Panc1 (cell line): ENCODE measurements at regions not wholly inside any gene's neighbourhood (a gene's known extent, or its start where the extent isn't known, plus 50 kb on each side); places are given as distances from the start of the nearest gene placed in this dataset.

ENCODE experiments used
- ATAC-seq: fragments of 200-7000 bp; cut with Tn5 transposase; 2 replicates; pipeline ENCODE4 v1.9.1; 2020; ENCODE audit warnings: mild to moderate bottlenecking, moderate library complexity
- BruUV-seq: library from RNA; stranded (reverse); fragments of 400-500 nt; replicated peaks from 2 replicates; lab custom pipeline; 2021; lab: Mats Ljungman, UMichigan
- CTCF ChIA-PET: fragments of 300-600 bp; sonication (Branson Sonifier 250); formaldehyde crosslinking; loops from one replicate; lab custom pipeline; 2022; ENCODE audit warnings: antibody characterized with exemption; lab: Charles Lee
- POLR2A ChIA-PET: fragments of 300-600 bp; sonication (Branson Sonifier 250); formaldehyde crosslinking; loops from one replicate; lab custom pipeline; 2022; ENCODE audit warnings: antibody characterized with exemption; lab: Charles Lee
- DNase-seq: peaks from one replicate; pipeline ENCODE4 v3.0.0-alpha.2; 2010; ENCODE audit warnings: low read depth, low spot score
- H3K27ac ChIP-seq: 2 replicates; pipeline ENCODE4 v1.5.1; 2011; ENCODE audit warnings: mild to moderate bottlenecking, low read length, inconsistent platforms
- H3K27me3 ChIP-seq: fragments of 200-500 bp; sonication (Bioruptor generic); 2 replicates; pipeline ENCODE4 v1.6.0; 2014; ENCODE audit warnings: low read length, inconsistent platforms; ENCODE audit not compliant: control insufficient read depth, insufficient read depth
- H3K36me3 ChIP-seq: fragments of 200-500 bp; sonication (Bioruptor generic); 2 replicates; pipeline ENCODE4 v1.5.1; 2014; ENCODE audit warnings: inconsistent platforms, mild to moderate bottlenecking, low read length, moderate library complexity; ENCODE audit not compliant: control insufficient read depth, insufficient read depth
- H3K4me1 ChIP-seq: 2 replicates; pipeline ENCODE4 v1.5.1; 2011; ENCODE audit warnings: inconsistent platforms, mild to moderate bottlenecking, low read length, moderate library complexity; ENCODE audit not compliant: control insufficient read depth, insufficient read depth
- H3K4me3 ChIP-seq, 2 experiments: 2 replicates each; pipeline ENCODE4 v1.5.1; 2011 to 2012; ENCODE audit warnings: low read depth in 2 of 2, low read length in 2 of 2, mild to moderate bottlenecking in 2 of 2, inconsistent platforms in 1 of 2, moderate library complexity in 1 of 2
- H3K9me3 ChIP-seq: fragments of 200-500 bp; sonication (Bioruptor generic); 2 replicates; pipeline ENCODE4 v1.5.1; 2014; ENCODE audit warnings: low read depth, mild to moderate bottlenecking, inconsistent platforms, low read length, moderate library complexity; ENCODE audit not compliant: control insufficient read depth, insufficient read depth
- POLR2AphosphoS5 ChIP-seq: IDR thresholded peaks from 2 replicates; pipeline ENCODE4 v1.6.1; 2012; ENCODE audit warnings: mild to moderate bottlenecking, low read depth, low read length, moderate library complexity
- SIN3A ChIP-seq: IDR thresholded peaks from 2 replicates; pipeline ENCODE4 v1.6.1; 2012; ENCODE audit warnings: low read depth, mild to moderate bottlenecking, low read length, moderate library complexity, borderline replicate concordance; ENCODE audit not compliant: insufficient read depth
- TCF7L2 ChIP-seq: IDR thresholded peaks from 2 replicates; pipeline ENCODE4 v1.6.1; 2011; ENCODE audit warnings: mild to moderate bottlenecking, low read depth, low read length, inconsistent platforms
- in situ Hi-C: cut with HindIII; loops from 2 replicates; pipeline ENCODE4 v1.10.0; 2016; ENCODE audit warnings: low sequenced_read_pairs, low pct_unique_long_range_greater_than_20kb
- intact Hi-C: fragments of 100-400 bp; cut with micrococcal nuclease; formaldehyde crosslinking; loops from one replicate; pipeline ENCODE4 v1.10.0; 2022; ENCODE audit not compliant: unreplicated experiment
- TF ChIP-seq, protein P1 (sequence below): fragments of 450-650 bp; IDR thresholded peaks from 2 replicates; pipeline ENCODE4 v1.5.1; 2017; ENCODE audit warnings: mild to moderate bottlenecking
- TF ChIP-seq, protein P2 (sequence below), 2 experiments: IDR thresholded peaks; 2 replicates each; pipeline ENCODE4 v1.6.1; 2011 to 2012; ENCODE audit warnings: low read depth in 2 of 2, control low read depth in 1 of 2, low read length in 1 of 2, mild to moderate bottlenecking in 1 of 2, moderate library complexity in 1 of 2; ENCODE audit not compliant: insufficient read depth in 1 of 2

DNA sequence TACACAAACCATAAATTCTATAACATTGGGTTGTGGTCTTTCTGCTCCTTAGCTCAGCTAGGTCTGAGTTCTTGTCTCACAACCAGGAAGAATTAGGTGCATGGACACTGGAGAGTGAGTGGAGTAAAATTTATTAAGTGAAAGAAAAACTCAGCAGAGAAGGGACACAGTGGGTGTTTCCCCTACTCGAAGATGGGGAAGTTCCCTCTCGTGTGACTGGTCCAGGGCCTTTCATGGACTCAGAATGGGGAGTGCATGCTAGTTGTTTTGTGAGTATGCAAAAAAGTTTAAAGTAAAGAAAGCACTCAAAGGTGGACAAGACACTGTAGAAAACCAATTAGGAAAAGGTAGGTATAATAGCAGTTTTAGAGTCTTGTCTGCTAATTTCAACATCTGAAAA lies 215.5 kb upstream of the RORA start:
- ChIA-PET POLR2A (no interaction called here), CTCF (no interaction called here)
- Histone ChIP-seq H3K27ac (no peak overlapping the region), H3K9me3 (no peaks in the 10 kb centered on the region), H3K27me3 (no peaks in the 10 kb centered on the region), H3K4me3 (no peak overlapping the region), H3K4me1 (no peaks in the 10 kb centered on the region), H3K36me3 (no peaks in the 10 kb centered on the region)
- in situ Hi-C loops, result no loop called here
- TF ChIP-seq, protein P1, sequence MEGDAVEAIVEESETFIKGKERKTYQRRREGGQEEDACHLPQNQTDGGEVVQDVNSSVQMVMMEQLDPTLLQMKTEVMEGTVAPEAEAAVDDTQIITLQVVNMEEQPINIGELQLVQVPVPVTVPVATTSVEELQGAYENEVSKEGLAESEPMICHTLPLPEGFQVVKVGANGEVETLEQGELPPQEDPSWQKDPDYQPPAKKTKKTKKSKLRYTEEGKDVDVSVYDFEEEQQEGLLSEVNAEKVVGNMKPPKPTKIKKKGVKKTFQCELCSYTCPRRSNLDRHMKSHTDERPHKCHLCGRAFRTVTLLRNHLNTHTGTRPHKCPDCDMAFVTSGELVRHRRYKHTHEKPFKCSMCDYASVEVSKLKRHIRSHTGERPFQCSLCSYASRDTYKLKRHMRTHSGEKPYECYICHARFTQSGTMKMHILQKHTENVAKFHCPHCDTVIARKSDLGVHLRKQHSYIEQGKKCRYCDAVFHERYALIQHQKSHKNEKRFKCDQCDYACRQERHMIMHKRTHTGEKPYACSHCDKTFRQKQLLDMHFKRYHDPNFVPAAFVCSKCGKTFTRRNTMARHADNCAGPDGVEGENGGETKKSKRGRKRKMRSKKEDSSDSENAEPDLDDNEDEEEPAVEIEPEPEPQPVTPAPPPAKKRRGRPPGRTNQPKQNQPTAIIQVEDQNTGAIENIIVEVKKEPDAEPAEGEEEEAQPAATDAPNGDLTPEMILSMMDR, result no peak
- TF ChIP-seq, protein P2, sequence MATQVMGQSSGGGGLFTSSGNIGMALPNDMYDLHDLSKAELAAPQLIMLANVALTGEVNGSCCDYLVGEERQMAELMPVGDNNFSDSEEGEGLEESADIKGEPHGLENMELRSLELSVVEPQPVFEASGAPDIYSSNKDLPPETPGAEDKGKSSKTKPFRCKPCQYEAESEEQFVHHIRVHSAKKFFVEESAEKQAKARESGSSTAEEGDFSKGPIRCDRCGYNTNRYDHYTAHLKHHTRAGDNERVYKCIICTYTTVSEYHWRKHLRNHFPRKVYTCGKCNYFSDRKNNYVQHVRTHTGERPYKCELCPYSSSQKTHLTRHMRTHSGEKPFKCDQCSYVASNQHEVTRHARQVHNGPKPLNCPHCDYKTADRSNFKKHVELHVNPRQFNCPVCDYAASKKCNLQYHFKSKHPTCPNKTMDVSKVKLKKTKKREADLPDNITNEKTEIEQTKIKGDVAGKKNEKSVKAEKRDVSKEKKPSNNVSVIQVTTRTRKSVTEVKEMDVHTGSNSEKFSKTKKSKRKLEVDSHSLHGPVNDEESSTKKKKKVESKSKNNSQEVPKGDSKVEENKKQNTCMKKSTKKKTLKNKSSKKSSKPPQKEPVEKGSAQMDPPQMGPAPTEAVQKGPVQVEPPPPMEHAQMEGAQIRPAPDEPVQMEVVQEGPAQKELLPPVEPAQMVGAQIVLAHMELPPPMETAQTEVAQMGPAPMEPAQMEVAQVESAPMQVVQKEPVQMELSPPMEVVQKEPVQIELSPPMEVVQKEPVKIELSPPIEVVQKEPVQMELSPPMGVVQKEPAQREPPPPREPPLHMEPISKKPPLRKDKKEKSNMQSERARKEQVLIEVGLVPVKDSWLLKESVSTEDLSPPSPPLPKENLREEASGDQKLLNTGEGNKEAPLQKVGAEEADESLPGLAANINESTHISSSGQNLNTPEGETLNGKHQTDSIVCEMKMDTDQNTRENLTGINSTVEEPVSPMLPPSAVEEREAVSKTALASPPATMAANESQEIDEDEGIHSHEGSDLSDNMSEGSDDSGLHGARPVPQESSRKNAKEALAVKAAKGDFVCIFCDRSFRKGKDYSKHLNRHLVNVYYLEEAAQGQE (IDR thresholded peaks at IDR 0.05; ENCODE audit: insufficient read depth in 1 of 2, low read depth in 2 of 2, low read length in 1 of 2), result no peak
- TF ChIP-seq POLR2AphosphoS5 (no peak), TCF7L2 (no peak), SIN3A (no peak)
- DNase-seq, result no peak
- no peak for ATAC-seq
- BruUV-seq, result no TSS peak
- intact Hi-C loops, result no loop called here

DNA sequence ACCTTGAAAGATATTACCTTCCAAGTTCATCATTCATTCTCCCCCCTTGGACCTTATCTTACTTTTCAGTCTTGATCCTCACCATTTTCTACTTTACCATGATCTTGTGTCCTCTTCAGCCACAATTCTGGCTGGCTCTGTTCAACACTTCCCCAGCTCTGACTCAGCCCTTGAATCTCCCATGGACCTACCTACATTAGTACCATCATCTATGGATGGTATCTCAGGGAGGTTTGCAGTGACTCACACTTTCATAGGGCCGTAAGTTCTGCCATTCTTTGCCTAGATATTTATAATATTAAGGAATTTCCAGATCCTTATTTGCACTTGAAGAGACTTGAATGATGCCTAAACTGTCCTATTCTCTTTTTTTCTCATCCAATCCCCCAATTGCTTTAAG lies 213.7 kb upstream of the RORA start:
- Histone ChIP-seq H3K27me3 (no peaks in the 10 kb centered on the region), H3K4me3 (no peak overlapping the region), H3K36me3 (no peaks in the 10 kb centered on the region), H3K9me3 (no peaks in the 10 kb centered on the region), H3K4me1 (no peaks in the 10 kb centered on the region), H3K27ac (no peak overlapping the region)
- no TSS peak for BruUV-seq
- ChIA-PET CTCF (no interaction called here), POLR2A (no interaction called here)
- ATAC-seq (no peak), DNase-seq (no peak)
- intact Hi-C loops (no loop called here), in situ Hi-C loops (no loop called here)
- TF ChIP-seq SIN3A (no peak), TCF7L2 (no peak), POLR2AphosphoS5 (no peak)
- TF ChIP-seq, protein P2 (IDR thresholded peaks at IDR 0.05; ENCODE audit: insufficient read depth in 1 of 2, low read depth in 2 of 2, low read length in 1 of 2), result no peak
- TF ChIP-seq, protein P1, result no peak
